ENCODE measurements at regions not wholly inside any gene's neighbourhood (a gene's known extent, or its start where the extent isn't known, plus 50 kb on each side); places are given as distances from the start of the nearest gene placed in this dataset.

DNA sequence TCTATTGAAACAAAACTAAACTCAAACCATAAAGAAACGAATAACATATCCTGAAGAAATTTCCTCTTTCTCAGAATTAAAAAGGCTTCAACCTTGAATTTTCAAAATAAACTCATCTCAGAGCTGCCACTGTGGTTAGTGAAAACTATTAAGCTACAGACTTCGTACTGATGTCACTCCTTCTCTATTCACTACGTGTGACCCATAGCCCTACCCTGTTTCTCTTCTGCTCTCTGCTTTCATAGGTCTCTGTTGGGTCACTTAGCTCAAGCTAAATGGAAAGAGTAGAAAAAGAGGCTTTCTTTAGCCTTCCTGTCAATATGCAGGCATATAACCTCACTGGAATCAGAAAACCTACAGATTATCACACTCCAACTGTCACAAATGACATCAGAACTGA lies 126.6 kb upstream of the MME start:
- Histone ChIP-seq H3K4me3 (no peak overlapping the region), H3K36me3 (ENCODE audit: control insufficient read depth in 4 of 4, insufficient read depth in 4 of 4, low read length in 4 of 4) (no peaks in the 10 kb centered on the region), H3K4me1 (ENCODE audit: control insufficient read depth in 5 of 5, insufficient read depth in 5 of 5, low read length in 5 of 5) (no peaks in the 10 kb centered on the region), H3K27me3 (ENCODE audit: control insufficient read depth in 3 of 3, insufficient read depth in 3 of 3, low read length in 2 of 3) (no peaks in the 10 kb centered on the region), H3K9ac (ENCODE audit: insufficient read depth in 1 of 2, low read length in 2 of 2) (no peak overlapping the region), H3K27ac (ENCODE audit: low read depth in 1 of 2, low read length in 1 of 2) (no peak overlapping the region), H3K9me3 (ENCODE audit: control insufficient read depth in 4 of 4, insufficient read depth in 3 of 4, low read length in 3 of 4) (peaks cover 0 to 3% (median 0%) of the 10 kb centered on the region in 4 donors)
- ATAC-seq (ENCODE audit: insufficient read depth, low FRiP score) (no peak), DNase-seq (no peak)
- WGBS, 2 donors, result 54 to 72% methylated on average over 3 of the region's 3 CpGs
- TF ChIP-seq, protein P1, sequence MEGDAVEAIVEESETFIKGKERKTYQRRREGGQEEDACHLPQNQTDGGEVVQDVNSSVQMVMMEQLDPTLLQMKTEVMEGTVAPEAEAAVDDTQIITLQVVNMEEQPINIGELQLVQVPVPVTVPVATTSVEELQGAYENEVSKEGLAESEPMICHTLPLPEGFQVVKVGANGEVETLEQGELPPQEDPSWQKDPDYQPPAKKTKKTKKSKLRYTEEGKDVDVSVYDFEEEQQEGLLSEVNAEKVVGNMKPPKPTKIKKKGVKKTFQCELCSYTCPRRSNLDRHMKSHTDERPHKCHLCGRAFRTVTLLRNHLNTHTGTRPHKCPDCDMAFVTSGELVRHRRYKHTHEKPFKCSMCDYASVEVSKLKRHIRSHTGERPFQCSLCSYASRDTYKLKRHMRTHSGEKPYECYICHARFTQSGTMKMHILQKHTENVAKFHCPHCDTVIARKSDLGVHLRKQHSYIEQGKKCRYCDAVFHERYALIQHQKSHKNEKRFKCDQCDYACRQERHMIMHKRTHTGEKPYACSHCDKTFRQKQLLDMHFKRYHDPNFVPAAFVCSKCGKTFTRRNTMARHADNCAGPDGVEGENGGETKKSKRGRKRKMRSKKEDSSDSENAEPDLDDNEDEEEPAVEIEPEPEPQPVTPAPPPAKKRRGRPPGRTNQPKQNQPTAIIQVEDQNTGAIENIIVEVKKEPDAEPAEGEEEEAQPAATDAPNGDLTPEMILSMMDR (IDR thresholded peaks at IDR 0.05; ENCODE audit: control extremely low read depth, extremely low read depth), result no peak

DNA sequence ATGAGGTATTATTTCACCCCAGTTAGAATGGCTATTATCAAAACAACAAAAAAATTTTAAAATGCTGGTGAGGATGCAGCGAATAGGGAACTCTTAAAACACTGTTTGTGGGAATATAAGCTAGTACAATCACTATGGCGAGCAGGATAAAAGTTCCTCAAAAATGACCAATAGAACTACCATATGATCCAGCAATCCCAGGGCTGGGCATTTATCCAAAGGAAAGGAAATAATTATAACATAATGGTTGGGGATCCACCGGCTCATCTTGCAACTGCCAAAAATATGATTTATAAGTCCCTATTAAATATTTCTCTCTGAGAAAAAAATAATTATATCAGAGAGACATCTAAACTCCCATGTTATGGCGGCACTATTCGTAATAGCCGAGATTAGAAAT lies 127.6 kb upstream of the MME start:
- ATAC-seq (ENCODE audit: insufficient read depth, low FRiP score) (no peak), DNase-seq (no peak)
- TF ChIP-seq, protein P1 (IDR thresholded peaks at IDR 0.05; ENCODE audit: control extremely low read depth, extremely low read depth), result no peak
- Histone ChIP-seq H3K27ac (ENCODE audit: low read depth in 1 of 2, low read length in 1 of 2) (no peak overlapping the region), H3K36me3 (ENCODE audit: control insufficient read depth in 4 of 4, insufficient read depth in 4 of 4, low read length in 4 of 4) (no peaks in the 10 kb centered on the region), H3K4me1 (ENCODE audit: control insufficient read depth in 5 of 5, insufficient read depth in 5 of 5, low read length in 5 of 5) (no peaks in the 10 kb centered on the region), H3K4me3 (no peak overlapping the region), H3K27me3 (ENCODE audit: control insufficient read depth in 3 of 3, insufficient read depth in 3 of 3, low read length in 2 of 3) (no peaks in the 10 kb centered on the region), H3K9ac (ENCODE audit: insufficient read depth in 1 of 2, low read length in 2 of 2) (no peak overlapping the region), H3K9me3 (ENCODE audit: control insufficient read depth in 4 of 4, insufficient read depth in 3 of 4, low read length in 3 of 4) (peaks cover 0 to 3% (median 0%) of the 10 kb centered on the region in 4 donors)
- WGBS, 2 donors, result 87 to 95% methylated on average over 6 of the region's 6 CpGs

DNA sequence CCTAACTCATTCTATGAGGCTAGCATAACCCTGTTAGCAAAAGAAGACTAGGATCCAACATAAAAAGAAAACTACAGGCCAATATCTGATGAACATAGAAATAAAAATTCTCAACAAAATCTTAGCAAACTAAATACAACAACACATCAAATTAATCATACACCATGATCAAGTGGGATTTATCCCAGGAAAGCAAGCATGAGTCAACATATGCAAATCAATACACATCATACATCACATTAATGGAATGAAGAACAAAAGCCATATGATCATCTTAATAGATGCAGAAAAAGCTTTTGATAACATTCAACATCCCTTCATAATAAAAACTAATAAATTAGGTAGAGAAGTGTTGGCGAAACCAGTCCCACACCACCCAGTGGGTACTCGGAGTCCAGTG lies 136.1 kb upstream of the MME start:
- ATAC-seq (ENCODE audit: insufficient read depth, low FRiP score), result no peak
- TF ChIP-seq, protein P1 (IDR thresholded peaks at IDR 0.05; ENCODE audit: control extremely low read depth, extremely low read depth), result no peak
- Histone ChIP-seq H3K9me3 (ENCODE audit: control insufficient read depth in 4 of 4, insufficient read depth in 3 of 4, low read length in 3 of 4) (peaks cover 0 to 6% (median 2%) of the 10 kb centered on the region in 4 donors), H3K36me3 (ENCODE audit: control insufficient read depth in 4 of 4, insufficient read depth in 4 of 4, low read length in 4 of 4) (no peaks in the 10 kb centered on the region), H3K27me3 (ENCODE audit: control insufficient read depth in 3 of 3, insufficient read depth in 3 of 3, low read length in 2 of 3) (no peaks in the 10 kb centered on the region), H3K9ac (ENCODE audit: insufficient read depth in 1 of 2, low read length in 2 of 2) (no peak overlapping the region), H3K4me1 (ENCODE audit: control insufficient read depth in 5 of 5, insufficient read depth in 5 of 5, low read length in 5 of 5) (no peaks in the 10 kb centered on the region), H3K27ac (ENCODE audit: low read depth in 1 of 2, low read length in 1 of 2) (no peak overlapping the region), H3K4me3 (no peak overlapping the region)
- no peak for DNase-seq
- WGBS, 2 donors, result 86 to 92% methylated on average over 2 of the region's 2 CpGs

DNA sequence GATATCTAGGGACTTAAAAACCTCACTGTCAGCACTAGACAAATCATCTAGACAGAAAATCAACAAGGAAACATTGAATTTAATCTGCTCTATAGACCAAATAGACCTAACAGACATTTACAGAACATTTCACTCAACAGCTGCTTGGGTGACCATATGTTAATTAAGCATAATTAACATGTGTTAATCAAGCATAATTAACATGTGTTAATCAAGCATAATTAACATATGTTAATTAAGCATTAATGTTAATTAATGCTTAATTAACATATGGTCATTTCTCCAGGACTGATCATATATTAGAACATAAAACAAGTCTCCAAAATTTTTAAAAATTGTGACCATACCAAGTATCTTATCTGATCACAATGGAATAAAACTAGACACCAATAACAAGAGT lies 137.3 kb upstream of the MME start:
- no peaks in the 10 kb centered on the region for H3K36me3 ChIP-seq (ENCODE audit: control insufficient read depth in 4 of 4, insufficient read depth in 4 of 4, low read length in 4 of 4)
- no peak for DNase-seq
- no peaks in the 10 kb centered on the region for H3K27me3 ChIP-seq (ENCODE audit: control insufficient read depth in 3 of 3, insufficient read depth in 3 of 3, low read length in 2 of 3)
- no peaks in the 10 kb centered on the region for H3K4me1 ChIP-seq (ENCODE audit: control insufficient read depth in 5 of 5, insufficient read depth in 5 of 5, low read length in 5 of 5)
- TF ChIP-seq, protein P1 (IDR thresholded peaks at IDR 0.05; ENCODE audit: control extremely low read depth, extremely low read depth), result no peak
- peaks cover 0 to 6% (median 2%) of the 10 kb centered on the region in 4 donors for H3K9me3 ChIP-seq (ENCODE audit: control insufficient read depth in 4 of 4, insufficient read depth in 3 of 4, low read length in 3 of 4)
- ATAC-seq (ENCODE audit: insufficient read depth, low FRiP score), result no peak
- H3K9ac ChIP-seq (ENCODE audit: insufficient read depth in 1 of 2, low read length in 2 of 2), result no peak overlapping the region
- no peak overlapping the region for H3K27ac ChIP-seq (ENCODE audit: low read depth in 1 of 2, low read length in 1 of 2)
- no peak overlapping the region for H3K4me3 ChIP-seq
